ENCODE measurements at regions not wholly inside any gene's neighbourhood (a gene's known extent, or its start where the extent isn't known, plus 50 kb on each side); places are given as distances from the start of the nearest gene placed in this dataset.

GRCh38 chr1:157196245-157196543 lies 58.0 kb upstream of the ETV3 start:
- TF ChIP-seq, protein P1, sequence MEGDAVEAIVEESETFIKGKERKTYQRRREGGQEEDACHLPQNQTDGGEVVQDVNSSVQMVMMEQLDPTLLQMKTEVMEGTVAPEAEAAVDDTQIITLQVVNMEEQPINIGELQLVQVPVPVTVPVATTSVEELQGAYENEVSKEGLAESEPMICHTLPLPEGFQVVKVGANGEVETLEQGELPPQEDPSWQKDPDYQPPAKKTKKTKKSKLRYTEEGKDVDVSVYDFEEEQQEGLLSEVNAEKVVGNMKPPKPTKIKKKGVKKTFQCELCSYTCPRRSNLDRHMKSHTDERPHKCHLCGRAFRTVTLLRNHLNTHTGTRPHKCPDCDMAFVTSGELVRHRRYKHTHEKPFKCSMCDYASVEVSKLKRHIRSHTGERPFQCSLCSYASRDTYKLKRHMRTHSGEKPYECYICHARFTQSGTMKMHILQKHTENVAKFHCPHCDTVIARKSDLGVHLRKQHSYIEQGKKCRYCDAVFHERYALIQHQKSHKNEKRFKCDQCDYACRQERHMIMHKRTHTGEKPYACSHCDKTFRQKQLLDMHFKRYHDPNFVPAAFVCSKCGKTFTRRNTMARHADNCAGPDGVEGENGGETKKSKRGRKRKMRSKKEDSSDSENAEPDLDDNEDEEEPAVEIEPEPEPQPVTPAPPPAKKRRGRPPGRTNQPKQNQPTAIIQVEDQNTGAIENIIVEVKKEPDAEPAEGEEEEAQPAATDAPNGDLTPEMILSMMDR (IDR thresholded peaks at IDR 0.05), result no peak
- no peak for TF ChIP-seq ZFX (IDR thresholded peaks at IDR 0.05; ENCODE audit: borderline replicate concordance)

Measured in 22Rv1 (cell line).